Mammary epithelial cell (primary cell): ENCODE measurements at regions not wholly inside any gene's neighbourhood (a gene's known extent, or its start where the extent isn't known, plus 50 kb on each side); places are given as distances from the start of the nearest gene placed in this dataset.

Experiments
- CTCF ChIP-seq, 2 donors: IDR thresholded peaks in 1 of 2; conservative IDR thresholded peaks in 1 of 2; 2 replicates each; pipeline ENCODE4 v1.5.1; 2011 to 2012; ENCODE audit warnings: inconsistent platforms in 2 of 2, low read length in 2 of 2, mild to moderate bottlenecking in 2 of 2, control low read depth in 1 of 2, low read depth in 1 of 2; ENCODE audit not compliant: insufficient read depth in 1 of 2; ENCODE audit errors: extremely low read depth in 1 of 2
- EZH2 ChIP-seq: IDR thresholded peaks from 2 replicates; pipeline ENCODE4 v1.6.1; 2012; ENCODE audit warnings: low read length, inconsistent platforms, borderline replicate concordance

DNA sequence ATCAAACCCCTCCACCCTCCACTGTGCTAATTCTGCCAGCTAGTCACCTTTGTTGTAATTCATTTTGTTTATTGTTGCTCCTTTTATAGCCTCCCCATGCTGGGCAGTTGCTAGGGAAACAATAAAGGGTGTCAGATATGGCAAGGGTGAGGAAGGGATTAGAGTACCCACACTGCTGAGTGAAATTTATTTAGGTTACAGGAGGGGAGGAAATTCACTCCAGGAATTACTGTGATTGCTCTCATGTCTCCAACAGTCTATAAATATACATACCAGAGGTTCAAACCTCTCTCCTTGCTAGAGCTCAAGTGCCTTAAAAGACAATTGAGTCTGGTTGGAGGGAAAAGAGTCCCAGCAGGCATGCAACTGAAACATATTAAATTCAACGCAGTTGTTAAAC lies 90.6 kb upstream of the ADGRF1 start:
- TF ChIP-seq EZH2 (no peak), CTCF (conservative IDR thresholded peaks at IDR 0.05 in 1 of 2, IDR thresholded peaks at IDR 0.05 in 1 of 2; ENCODE audit: extremely low read depth in 1 of 2, insufficient read depth in 1 of 2, low read depth in 1 of 2, low read length in 2 of 2) (no peak)
